HEK293 (cell line): ENCODE measurements at regions not wholly inside any gene's neighbourhood (a gene's known extent, or its start where the extent isn't known, plus 50 kb on each side); places are given as distances from the start of the nearest gene placed in this dataset.

Experiments used
- CTCF ChIA-PET: fragments of 350-600 bp; formaldehyde crosslinking; extraction: SDS; loops from one replicate; lab custom pipeline; 2021; ENCODE audit warnings: antibody characterized with exemption; lab: Yijun Ruan, JAX
- POLR2A ChIA-PET: fragments of 300-600 bp; formaldehyde crosslinking; extraction: SDS; loops from one replicate; lab custom pipeline; 2020; ENCODE audit warnings: antibody characterized with exemption, inconsistent platforms; lab: Yijun Ruan, JAX
- H3K27ac ChIP-seq: fragments of 200-500 bp; sonication (Bioruptor generic); 2 replicates; pipeline ENCODE4 v1.5.1; 2014; ENCODE audit warnings: low read depth, low read length, control low read depth, inconsistent platforms; ENCODE audit errors: extremely low read depth
- H3K36me3 ChIP-seq, 2 experiments: fragments of 200-500 bp in 1 of 2; sonication (Bioruptor generic) in 1 of 2; 1 replicate in 1 of 2; 2 replicates in 1 of 2; pipeline ENCODE4 v1.5.1; 2014 to 2017; ENCODE audit warnings: inconsistent platforms in 2 of 2, low read length in 2 of 2; ENCODE audit not compliant: control insufficient read depth in 2 of 2, insufficient read depth in 1 of 2
- H3K4me1 ChIP-seq: fragments of 200-500 bp; sonication (Bioruptor generic); 2 replicates; pipeline ENCODE4 v1.5.1; 2014; ENCODE audit warnings: mild to moderate bottlenecking, low read length, inconsistent platforms; ENCODE audit not compliant: control insufficient read depth, insufficient read depth
- H3K4me3 ChIP-seq: 2 replicates; pipeline ENCODE4 v1.5.1; 2011; ENCODE audit warnings: low read depth, mild to moderate bottlenecking, control low read depth, low read length, moderate library complexity
- H3K9me3 ChIP-seq: fragments of 200-500 bp; sonication (Bioruptor generic); 2 replicates; pipeline ENCODE4 v1.5.1; 2014; ENCODE audit warnings: low read depth, low read length, inconsistent platforms; ENCODE audit not compliant: control insufficient read depth, insufficient read depth
- HOXA7 ChIP-seq: sonication (generic); formaldehyde crosslinking; IDR thresholded peaks from 2 replicates; pipeline ENCODE4 v1.8.1; 2022; ENCODE audit warnings: missing genetic modification reagents, borderline replicate concordance
- OSR2 ChIP-seq: fragments of 450-650 bp; formaldehyde crosslinking; IDR thresholded peaks from 2 replicates; pipeline ENCODE4 v1.5.1; 2016; ENCODE audit warnings: missing biosample characterization, missing genetic modification characterization
- REPIN1 ChIP-seq: fragments of 450-650 bp; formaldehyde crosslinking; IDR thresholded peaks from 2 replicates; pipeline ENCODE4 v1.5.1; 2017; ENCODE audit warnings: missing biosample characterization, missing genetic modification characterization, low read depth
- SETDB1 ChIP-seq: IDR thresholded peaks from one replicate; pipeline ENCODE4 v1.6.1; 2017; ENCODE audit warnings: mild to moderate bottlenecking, low read length, moderate library complexity, mixed read lengths; ENCODE audit not compliant: insufficient read length
- SP7 ChIP-seq: fragments of 450-650 bp; formaldehyde crosslinking; IDR thresholded peaks from 2 replicates; pipeline ENCODE4 v1.5.1; 2016; ENCODE audit warnings: missing biosample characterization, missing genetic modification characterization
- ZBTB1 ChIP-seq: fragments of 450-650 bp; formaldehyde crosslinking; IDR thresholded peaks from 2 replicates; pipeline ENCODE4 v1.5.1; 2016; ENCODE audit warnings: missing biosample characterization, missing genetic modification characterization
- ZBTB44 ChIP-seq: fragments of 450-650 bp; IDR thresholded peaks from 2 replicates; pipeline ENCODE4 v1.5.1; 2018; ENCODE audit warnings: missing biosample characterization, mild to moderate bottlenecking, missing genetic modification characterization
- ZFHX2 ChIP-seq: fragments of 450-650 bp; formaldehyde crosslinking; conservative IDR thresholded peaks from 2 replicates; pipeline ENCODE4 v1.5.1; 2016; ENCODE audit warnings: missing biosample characterization, missing genetic modification characterization
- ZIC2 ChIP-seq: fragments of 450-650 bp; formaldehyde crosslinking; IDR thresholded peaks from 2 replicates; pipeline ENCODE4 v1.5.1; 2016; ENCODE audit warnings: missing biosample characterization, missing genetic modification characterization
- ZNF112 ChIP-seq: fragments of 450-650 bp; formaldehyde crosslinking; IDR thresholded peaks from 2 replicates; pipeline ENCODE4 v1.5.0; 2017; ENCODE audit warnings: missing biosample characterization, missing genetic modification characterization
- ZNF140 ChIP-seq: fragments of 450-650 bp; formaldehyde crosslinking; IDR thresholded peaks from 2 replicates; pipeline ENCODE4 v1.5.1; 2016; ENCODE audit warnings: missing biosample characterization, missing genetic modification characterization
- ZNF155 ChIP-seq: fragments of 450-650 bp; formaldehyde crosslinking; IDR thresholded peaks from 2 replicates; pipeline ENCODE4 v1.5.1; 2016; ENCODE audit warnings: missing biosample characterization, missing genetic modification characterization
- ZNF16 ChIP-seq: fragments of 450-650 bp; formaldehyde crosslinking; IDR thresholded peaks from 2 replicates; pipeline ENCODE4 v1.5.1; 2016; ENCODE audit warnings: low read depth, missing biosample characterization, missing genetic modification characterization
- ZNF19 ChIP-seq: fragments of 450-650 bp; formaldehyde crosslinking; IDR thresholded peaks from 2 replicates; pipeline ENCODE4; 2016; ENCODE audit warnings: missing biosample characterization, missing genetic modification characterization, low read depth
- ZNF266 ChIP-seq: fragments of 450-650 bp; formaldehyde crosslinking; IDR thresholded peaks from 2 replicates; pipeline ENCODE4 v1.5.1; 2016; ENCODE audit warnings: missing biosample characterization, missing genetic modification characterization, low read depth
- ZNF274 ChIP-seq, 2 experiments: fragments of 200-500 bp in 1 of 2; fragments of 450-650 bp in 1 of 2; sonication (Bioruptor generic) in 1 of 2; formaldehyde crosslinking in 1 of 2; IDR thresholded peaks; 2 replicates each; pipeline versions ENCODE4 v1.5.1 to v1.6.1; 2014 to 2016; ENCODE audit warnings: borderline replicate concordance in 1 of 2, inconsistent platforms in 1 of 2, low read length in 1 of 2, missing biosample characterization in 1 of 2, missing genetic modification characterization in 1 of 2
- ZNF366 ChIP-seq: fragments of 450-650 bp; formaldehyde crosslinking; conservative IDR thresholded peaks from 2 replicates; pipeline ENCODE4 v1.5.1; 2016; ENCODE audit warnings: missing biosample characterization, missing genetic modification characterization
- ZNF37A ChIP-seq: fragments of 450-650 bp; IDR thresholded peaks from 2 replicates; pipeline ENCODE4 v1.5.1; 2018; ENCODE audit warnings: missing biosample characterization, missing genetic modification characterization
- ZNF394 ChIP-seq: fragments of 450-650 bp; formaldehyde crosslinking; IDR thresholded peaks from 2 replicates; pipeline ENCODE4 v1.5.1; 2016; ENCODE audit warnings: missing biosample characterization, missing genetic modification characterization, mild to moderate bottlenecking, moderate library complexity, borderline replicate concordance
- ZNF48 ChIP-seq: fragments of 450-650 bp; formaldehyde crosslinking; IDR thresholded peaks from 2 replicates; pipeline ENCODE4 v1.5.1; 2016; ENCODE audit warnings: missing biosample characterization, missing genetic modification characterization
- ZNF544 ChIP-seq: fragments of 450-650 bp; formaldehyde crosslinking; IDR thresholded peaks from 2 replicates; pipeline ENCODE4 v1.5.0; 2017; ENCODE audit warnings: missing biosample characterization, missing genetic modification characterization
- ZNF624 ChIP-seq: fragments of 450-650 bp; formaldehyde crosslinking; IDR thresholded peaks from 2 replicates; pipeline ENCODE4 v1.5.1; 2017; ENCODE audit warnings: missing biosample characterization, missing genetic modification characterization
- ZNF629 ChIP-seq: fragments of 450-650 bp; formaldehyde crosslinking; IDR thresholded peaks from 2 replicates; pipeline ENCODE4 v1.5.1; 2017; ENCODE audit warnings: missing biosample characterization, missing genetic modification characterization
- ZNF658 ChIP-seq: fragments of 450-650 bp; formaldehyde crosslinking; IDR thresholded peaks from 2 replicates; pipeline ENCODE4; 2016; ENCODE audit warnings: missing biosample characterization, missing genetic modification characterization
- ZNF664 ChIP-seq: fragments of 450-650 bp; formaldehyde crosslinking; IDR thresholded peaks from 2 replicates; pipeline ENCODE4 v1.5.1; 2016; ENCODE audit warnings: missing biosample characterization, missing genetic modification characterization
- ZNF670 ChIP-seq: fragments of 450-650 bp; formaldehyde crosslinking; IDR thresholded peaks from 2 replicates; pipeline ENCODE4 v1.5.1; 2016; ENCODE audit warnings: missing biosample characterization, missing genetic modification characterization, low read depth
- ZNF76 ChIP-seq: fragments of 450-650 bp; formaldehyde crosslinking; IDR thresholded peaks from 2 replicates; pipeline ENCODE4; 2016; ENCODE audit warnings: low read depth, missing biosample characterization, missing genetic modification characterization, borderline replicate concordance
- ZNF785 ChIP-seq: fragments of 450-650 bp; formaldehyde crosslinking; IDR thresholded peaks from 2 replicates; pipeline ENCODE4 v1.5.1; 2016; ENCODE audit warnings: missing biosample characterization, missing genetic modification characterization
- ZSCAN23 ChIP-seq: fragments of 450-650 bp; formaldehyde crosslinking; IDR thresholded peaks from 2 replicates; pipeline ENCODE4 v1.5.1; 2016; ENCODE audit warnings: missing biosample characterization, missing genetic modification characterization
- TF ChIP-seq, protein P1 (sequence below): fragments of 450-650 bp; formaldehyde crosslinking; IDR thresholded peaks from 2 replicates; pipeline ENCODE4 v1.5.1; 2016; ENCODE audit warnings: missing biosample characterization, missing genetic modification characterization
- TF ChIP-seq, protein P2 (sequence below): fragments of 450-650 bp; formaldehyde crosslinking; conservative IDR thresholded peaks from 2 replicates; pipeline ENCODE4 v1.5.1; 2016; ENCODE audit warnings: low read depth, missing biosample characterization, missing genetic modification characterization

GRCh38 chr14:101125313-101125712 lies 221.8 kb upstream of the RTL1 start:
- Histone ChIP-seq H3K4me1 (no peaks in the 10 kb centered on the region), H3K27ac (no peak overlapping the region), H3K9me3 (no peaks in the 10 kb centered on the region), H3K36me3 (no peaks in the 10 kb centered on the region)
- ChIA-PET POLR2A (no interaction called here), CTCF (no interaction called here)
- TF ChIP-seq ZNF274 (IDR thresholded peaks at IDR 0.05; ENCODE audit: low read length): no peak
- TF ChIP-seq ZNF274 (tag by site-specific recombination; IDR thresholded peaks at IDR 0.05; ENCODE audit: borderline replicate concordance): no peak
- no peak for TF ChIP-seq ZNF112 (tag by site-specific recombination)
- TF ChIP-seq, protein P1, sequence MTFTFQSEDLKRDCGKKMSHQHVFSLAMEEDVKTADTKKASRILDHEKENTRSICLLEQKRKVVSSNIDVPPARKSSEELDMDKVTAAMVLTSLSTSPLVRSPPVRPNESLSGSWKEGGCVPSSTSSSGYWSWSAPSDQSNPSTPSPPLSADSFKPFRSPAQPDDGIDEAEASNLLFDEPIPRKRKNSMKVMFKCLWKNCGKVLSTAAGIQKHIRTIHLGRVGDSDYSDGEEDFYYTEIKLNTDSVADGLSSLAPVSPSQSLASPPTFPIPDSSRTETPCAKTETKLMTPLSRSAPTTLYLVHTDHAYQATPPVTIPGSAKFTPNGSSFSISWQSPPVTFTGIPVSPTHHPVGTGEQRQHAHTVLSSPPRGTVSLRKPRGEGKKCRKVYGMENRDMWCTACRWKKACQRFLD (tag by site-specific recombination): no peak
- TF ChIP-seq ZNF664 (tag by site-specific recombination): no peak
- no peak for TF ChIP-seq ZNF394 (tag by site-specific recombination)
- TF ChIP-seq, protein P2, sequence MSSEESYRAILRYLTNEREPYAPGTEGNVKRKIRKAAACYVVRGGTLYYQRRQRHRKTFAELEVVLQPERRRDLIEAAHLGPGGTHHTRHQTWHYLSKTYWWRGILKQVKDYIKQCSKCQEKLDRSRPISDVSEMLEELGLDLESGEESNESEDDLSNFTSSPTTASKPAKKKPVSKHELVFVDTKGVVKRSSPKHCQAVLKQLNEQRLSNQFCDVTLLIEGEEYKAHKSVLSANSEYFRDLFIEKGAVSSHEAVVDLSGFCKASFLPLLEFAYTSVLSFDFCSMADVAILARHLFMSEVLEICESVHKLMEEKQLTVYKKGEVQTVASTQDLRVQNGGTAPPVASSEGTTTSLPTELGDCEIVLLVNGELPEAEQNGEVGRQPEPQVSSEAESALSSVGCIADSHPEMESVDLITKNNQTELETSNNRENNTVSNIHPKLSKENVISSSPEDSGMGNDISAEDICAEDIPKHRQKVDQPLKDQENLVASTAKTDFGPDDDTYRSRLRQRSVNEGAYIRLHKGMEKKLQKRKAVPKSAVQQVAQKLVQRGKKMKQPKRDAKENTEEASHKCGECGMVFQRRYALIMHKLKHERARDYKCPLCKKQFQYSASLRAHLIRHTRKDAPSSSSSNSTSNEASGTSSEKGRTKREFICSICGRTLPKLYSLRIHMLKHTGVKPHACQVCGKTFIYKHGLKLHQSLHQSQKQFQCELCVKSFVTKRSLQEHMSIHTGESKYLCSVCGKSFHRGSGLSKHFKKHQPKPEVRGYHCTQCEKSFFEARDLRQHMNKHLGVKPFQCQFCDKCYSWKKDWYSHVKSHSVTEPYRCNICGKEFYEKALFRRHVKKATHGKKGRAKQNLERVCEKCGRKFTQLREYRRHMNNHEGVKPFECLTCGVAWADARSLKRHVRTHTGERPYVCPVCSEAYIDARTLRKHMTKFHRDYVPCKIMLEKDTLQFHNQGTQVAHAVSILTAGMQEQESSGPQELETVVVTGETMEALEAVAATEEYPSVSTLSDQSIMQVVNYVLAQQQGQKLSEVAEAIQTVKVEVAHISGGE (tag by site-specific recombination): no peak
- no peak for TF ChIP-seq HOXA7 (CRISPR knock-in tag)
- no peak for TF ChIP-seq ZNF266 (tag by site-specific recombination)
- no peak for TF ChIP-seq ZNF366 (tag by site-specific recombination)
- no peak for TF ChIP-seq SP7 (tag by site-specific recombination)
- TF ChIP-seq ZNF37A (tag by site-specific recombination): no peak
- no peak for TF ChIP-seq ZNF19 (tag by site-specific recombination)
- no peak for TF ChIP-seq ZNF140 (tag by site-specific recombination)
- no peak for TF ChIP-seq ZNF76 (tag by site-specific recombination)
- no peak for TF ChIP-seq ZBTB44 (tag by site-specific recombination)
- TF ChIP-seq ZNF155: no peak
- no peak for TF ChIP-seq ZFHX2 (tag by site-specific recombination)
- no peak for TF ChIP-seq ZNF544 (tag by site-specific recombination)
- TF ChIP-seq, all 188 proteins: peak for 0
- H3K4me3 ChIP-seq: no peak overlapping the region

GRCh38 chr14:101125719-101126651 lies 222.5 kb upstream of the RTL1 start:
- CTCF ChIA-PET: no interaction called here
- H3K36me3 ChIP-seq: no peaks in the 10 kb centered on the region
- no peaks in the 10 kb centered on the region for H3K9me3 ChIP-seq
- H3K27ac ChIP-seq: no peak overlapping the region
- POLR2A ChIA-PET: no interaction called here
- no peak overlapping the region for H3K4me3 ChIP-seq
- no peaks in the 10 kb centered on the region for H3K4me1 ChIP-seq
- TF ChIP-seq OSR2 (tag by site-specific recombination): no peak
- TF ChIP-seq ZNF670 (tag by site-specific recombination): no peak
- no peak for TF ChIP-seq ZNF16
- no peak for TF ChIP-seq ZNF629 (tag by site-specific recombination)
- TF ChIP-seq ZNF785 (tag by site-specific recombination): no peak
- no peak for TF ChIP-seq ZSCAN23 (tag by site-specific recombination)
- TF ChIP-seq ZNF658 (tag by site-specific recombination): no peak
- no peak for TF ChIP-seq ZNF624 (tag by site-specific recombination)
- no peak for TF ChIP-seq ZNF48 (tag by site-specific recombination)
- TF ChIP-seq SETDB1: no peak
- no peak for TF ChIP-seq ZBTB1 (tag by site-specific recombination)
- TF ChIP-seq REPIN1 (tag by site-specific recombination): no peak
- TF ChIP-seq ZIC2 (tag by site-specific recombination): no peak
